ENCODE measurements at regions not wholly inside any gene's neighbourhood (a gene's known extent, or its start where the extent isn't known, plus 50 kb on each side); places are given as distances from the start of the nearest gene placed in this dataset.

DNA sequence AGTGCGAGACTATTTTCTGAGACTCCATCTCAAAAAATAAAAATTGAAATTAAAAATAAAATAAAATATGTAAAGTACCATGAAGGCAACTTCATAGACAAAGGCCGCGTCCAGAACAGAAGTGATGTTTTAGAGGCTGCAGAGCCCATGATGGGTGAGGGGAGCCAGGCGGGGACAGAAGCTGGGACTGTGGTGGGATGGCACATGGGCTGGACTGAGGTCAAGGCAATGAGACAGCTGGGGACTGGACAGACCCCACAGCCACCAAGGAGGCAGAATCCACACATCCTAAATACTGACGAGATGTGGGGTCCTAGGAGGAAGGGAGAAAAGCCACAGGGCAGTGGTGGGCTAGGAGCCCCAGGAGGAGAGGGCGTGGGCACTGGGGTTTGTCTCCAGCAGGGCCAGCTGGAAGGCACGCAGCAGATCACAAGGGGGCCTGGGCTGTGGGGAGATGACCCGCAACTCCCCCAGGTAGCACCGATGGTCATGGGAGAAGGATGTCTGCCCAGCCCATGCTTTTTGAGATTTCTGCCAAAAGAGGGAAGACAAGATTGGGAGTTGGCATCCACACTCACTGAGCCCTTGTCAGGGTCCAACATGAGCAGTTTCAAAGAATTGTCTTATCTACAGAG, 74.3 kb downstream of the KCNF1 start:
- no peak for DNase-seq

DNA sequence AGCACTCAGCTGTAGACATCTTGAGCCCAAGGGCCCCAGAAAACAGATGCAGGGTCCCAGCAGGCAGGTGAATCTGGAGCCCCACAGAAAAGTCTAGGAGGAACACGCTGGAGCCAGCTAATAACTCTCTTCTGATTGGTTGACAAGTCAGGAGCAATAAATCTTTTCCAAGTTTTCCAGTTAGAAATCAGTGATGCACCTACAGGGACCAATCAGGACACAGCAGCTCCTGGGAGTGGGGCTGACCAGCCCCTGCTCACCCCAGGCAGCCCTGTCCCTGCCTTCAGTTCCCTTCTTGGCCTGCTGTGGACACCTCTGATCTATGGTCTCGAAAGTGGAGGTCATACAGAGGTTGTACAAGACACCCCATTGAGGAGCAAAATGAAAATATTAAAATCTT, 75.7 kb downstream of the KCNF1 start:
- no peak for DNase-seq

DNA sequence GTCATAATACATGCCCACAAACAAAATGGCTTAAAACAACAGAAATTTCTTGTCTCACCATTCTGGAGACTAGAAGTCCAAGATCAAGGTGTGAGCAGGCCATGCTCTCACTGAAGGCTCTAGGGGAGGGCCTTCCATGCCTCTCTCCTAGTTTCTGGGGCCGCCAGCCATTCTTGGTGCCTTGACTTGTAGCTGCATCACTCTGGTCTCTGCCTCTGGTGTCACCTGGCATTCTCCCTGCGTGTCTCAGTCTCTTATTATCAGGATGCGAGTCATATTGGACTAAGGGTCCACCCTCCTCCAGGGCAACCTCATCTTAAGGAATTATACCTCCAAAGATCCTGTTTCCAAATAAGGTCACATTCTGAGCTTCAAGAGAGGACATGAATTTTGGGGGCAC, 76.1 kb downstream of the KCNF1 start:
- DNase-seq = no peak

DNA sequence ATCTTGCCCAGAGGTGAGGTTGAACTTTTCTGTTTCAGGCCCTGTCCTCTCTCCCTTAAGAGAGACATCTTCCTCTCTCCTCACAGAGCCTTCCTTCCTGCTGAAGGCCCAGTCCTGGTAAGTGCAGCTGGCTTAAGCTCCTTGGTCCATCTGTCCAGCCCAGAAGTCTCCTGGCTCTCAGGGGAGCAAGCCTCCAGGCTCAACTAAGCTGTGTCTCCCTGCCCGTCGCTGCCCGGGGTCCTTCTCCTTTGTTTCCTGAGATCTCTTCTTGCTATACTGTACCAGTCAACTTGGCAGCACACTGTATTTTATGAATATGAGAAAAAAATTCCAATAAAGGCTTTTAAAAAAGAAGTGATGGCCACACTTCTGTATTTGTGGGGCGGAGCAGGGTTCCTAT, 77.4 kb downstream of the KCNF1 start:
- no peak for DNase-seq

DNA sequence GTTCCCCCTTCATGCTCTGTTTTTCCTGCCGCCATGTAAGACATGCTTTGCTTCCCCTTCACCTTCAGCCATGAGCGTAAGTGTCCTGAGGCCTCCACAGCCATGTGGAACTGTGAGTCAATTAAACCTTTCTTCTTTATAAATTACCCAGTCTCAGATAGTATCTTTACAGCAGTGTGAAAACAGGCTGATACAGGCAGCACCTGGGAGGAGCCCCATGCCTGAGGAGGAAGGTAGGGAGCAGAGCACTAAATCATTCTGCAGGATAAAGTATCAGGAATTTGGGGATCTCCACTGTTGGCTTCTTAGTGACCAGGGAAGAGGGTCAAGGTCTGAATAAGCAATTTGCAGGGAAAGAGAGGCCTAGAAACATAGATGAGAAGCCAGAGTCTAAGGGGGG, 78.0 kb downstream of the KCNF1 start:
- DNase-seq = no peak

DNA sequence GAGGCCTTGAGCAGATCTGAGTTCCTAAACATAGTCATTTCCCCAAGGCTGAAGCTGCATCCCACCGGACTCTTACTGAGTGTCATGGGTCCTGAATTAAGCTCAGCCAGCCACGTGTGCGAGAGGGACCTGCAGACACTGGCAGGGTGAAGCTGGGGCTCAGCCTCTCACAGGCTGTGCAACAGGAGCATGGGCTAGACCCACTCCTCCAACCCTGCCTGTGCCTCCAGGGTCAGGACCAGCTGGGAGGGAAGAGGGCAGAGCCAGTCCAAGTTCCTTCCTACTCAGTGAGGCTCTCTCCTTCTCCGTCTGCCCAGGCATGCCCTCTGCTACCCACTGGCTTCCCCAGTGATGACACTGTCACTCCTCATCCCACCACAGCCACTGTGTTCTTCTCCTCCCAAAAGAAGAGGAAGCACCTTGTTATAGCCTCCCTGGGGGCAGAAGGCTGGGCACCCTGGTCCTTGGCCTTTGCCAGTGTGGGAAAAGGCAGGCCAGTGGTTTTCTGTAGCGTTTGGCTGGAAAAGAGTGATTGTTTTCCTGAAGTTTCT, 78.9 kb downstream of the KCNF1 start:
- DNase-seq = no peak

DNA sequence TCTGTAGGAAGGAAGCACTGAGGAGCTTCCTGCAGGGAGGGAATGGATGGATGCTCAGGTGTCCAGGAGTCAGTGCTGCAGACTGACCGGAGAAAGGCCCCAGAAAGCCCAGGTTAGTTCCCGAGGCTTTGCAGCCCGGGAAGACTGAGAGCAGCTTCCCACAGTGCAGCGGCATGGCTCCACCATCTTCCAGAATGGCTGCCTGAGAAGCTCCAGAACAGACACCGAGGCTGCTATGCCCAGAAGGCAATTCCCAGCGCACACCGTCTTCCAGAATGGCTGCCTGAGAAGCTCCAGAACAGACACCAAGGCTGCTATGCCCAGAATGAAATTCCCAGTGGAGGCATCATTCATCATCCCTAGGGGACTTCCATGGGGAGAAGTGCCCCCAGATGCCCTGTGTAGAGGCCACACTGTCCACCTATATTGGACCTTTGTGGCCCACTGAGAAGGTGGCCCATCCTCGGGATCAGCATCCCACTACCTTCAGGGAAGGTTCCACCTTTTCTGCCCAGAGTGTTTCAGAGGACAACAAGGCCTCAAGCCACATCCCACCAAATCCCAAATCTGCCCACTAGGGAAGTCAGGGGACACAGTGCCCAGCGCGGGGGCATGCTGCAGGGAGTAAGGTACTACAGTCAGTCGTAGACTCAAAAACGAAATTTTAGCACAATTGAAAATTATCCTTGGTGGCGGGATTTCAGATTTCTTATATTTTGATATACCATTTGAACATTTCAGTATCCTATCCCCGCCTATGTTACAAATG, 80.5 kb downstream of the KCNF1 start:
- DNase-seq = no peak

DNA sequence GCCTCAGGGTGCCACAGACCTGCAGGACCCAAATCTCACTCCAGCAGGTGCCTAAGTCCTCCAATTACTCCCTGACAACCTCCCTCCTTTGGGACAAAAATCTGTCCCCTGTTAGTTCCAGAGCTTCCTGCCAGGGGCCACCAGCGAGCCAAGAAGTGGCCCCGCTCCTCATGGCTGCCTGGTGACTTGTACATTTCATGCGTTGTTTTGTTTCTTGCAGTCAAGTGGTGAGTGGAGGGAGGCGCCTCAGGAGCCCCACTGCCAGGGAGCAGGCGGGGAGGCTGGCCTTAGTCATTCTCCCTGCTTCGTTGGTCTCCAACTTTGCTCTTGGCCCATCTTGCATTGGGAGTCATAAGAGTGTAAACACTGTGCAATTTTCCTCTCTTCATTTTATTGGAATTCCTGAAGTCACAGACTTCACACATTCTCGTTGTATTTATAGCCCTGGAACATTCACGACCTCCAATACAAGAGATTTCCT, 81.3 kb downstream of the KCNF1 start:
- DNase-seq = no peak

DNA sequence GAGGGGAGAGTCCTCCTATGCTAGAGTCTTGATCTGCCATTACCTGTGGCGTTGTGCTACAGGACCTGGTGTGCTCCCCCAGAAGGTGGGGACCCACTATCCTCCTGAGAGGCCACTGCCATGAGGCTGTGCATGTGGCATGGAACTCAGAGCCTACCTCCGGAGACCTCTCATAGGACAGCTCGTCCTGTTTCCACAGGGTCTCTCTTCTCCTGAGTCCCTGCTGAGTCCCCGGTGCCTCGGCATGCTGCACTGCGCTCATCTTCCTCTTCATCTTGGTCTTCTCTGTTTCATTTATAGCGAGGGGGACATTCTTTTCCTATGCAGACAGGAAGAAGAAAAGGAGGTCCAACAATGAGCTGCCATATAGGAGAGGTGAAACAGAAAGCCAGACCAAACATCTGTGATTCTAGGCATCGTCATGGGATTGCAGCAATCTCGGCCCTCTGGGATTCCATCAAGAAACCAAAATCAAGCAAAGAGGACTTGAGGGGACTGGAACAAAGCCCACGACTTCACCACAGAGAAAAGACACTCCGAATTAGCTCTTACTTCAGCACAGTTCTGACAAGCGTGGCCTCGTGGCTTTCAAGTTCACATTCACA, 83.7 kb downstream of the KCNF1 start:
- DNase-seq = no peak

DNA sequence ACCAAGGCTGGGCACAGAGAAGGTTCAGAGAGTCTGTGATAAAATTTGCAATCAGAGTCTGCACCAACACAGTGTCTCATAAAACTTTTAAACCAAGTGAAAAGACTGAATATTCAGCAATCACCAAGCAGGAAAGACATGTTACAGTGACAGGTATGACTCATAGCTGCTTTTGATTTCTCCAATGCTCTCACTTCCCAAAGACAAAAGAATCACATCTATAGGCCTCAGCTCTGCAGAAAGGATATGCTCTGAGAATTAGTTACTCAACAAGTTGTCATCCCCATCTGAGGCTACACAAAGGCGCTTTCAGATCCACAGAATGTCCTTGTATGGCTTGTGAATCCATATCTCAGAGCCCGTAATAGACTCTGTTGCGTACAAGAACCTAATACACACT, 92.5 kb downstream of the KCNF1 start:
- DNase-seq = no peak

DNA sequence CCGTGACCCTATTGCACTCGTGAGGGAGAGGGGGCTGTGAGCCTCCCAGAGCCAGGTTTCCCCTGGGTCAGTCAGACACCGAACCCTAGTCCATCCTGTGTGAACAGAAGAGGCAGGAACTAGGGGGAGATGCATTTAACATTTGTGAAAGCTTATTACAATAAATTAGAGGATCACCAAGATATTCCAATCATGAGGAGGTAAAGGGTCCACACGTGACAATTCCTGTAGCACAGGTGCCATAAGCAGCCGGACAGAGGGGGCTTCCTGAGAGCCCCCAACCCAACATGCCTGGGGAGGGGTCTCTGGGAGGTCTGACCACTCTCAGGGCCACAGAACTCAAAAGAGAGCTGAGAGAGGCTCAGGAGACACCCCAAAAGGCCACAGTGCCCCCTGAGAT, 93.3 kb downstream of the KCNF1 start:
- no peak for DNase-seq

DNA sequence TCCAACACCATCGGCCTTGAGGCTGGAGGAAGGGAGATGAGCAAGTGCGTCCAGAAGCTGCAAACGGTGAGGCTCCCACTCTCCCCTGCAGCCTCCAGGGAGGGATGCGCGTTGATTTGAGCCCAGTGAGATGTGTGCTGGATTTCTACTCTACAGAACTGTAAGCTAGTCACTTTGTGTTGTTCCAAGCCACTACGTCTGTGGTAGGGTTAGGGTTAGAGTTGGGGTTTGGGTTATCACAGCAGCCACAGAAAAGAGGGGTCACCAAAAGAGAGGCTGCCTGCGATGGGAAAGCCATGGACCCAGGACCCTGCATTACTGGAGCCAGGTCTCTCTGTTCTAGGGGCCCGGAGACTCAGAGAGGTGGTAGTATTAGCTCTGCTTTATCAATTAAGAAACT, 94.5 kb downstream of the KCNF1 start:
- no peak for DNase-seq

DNA sequence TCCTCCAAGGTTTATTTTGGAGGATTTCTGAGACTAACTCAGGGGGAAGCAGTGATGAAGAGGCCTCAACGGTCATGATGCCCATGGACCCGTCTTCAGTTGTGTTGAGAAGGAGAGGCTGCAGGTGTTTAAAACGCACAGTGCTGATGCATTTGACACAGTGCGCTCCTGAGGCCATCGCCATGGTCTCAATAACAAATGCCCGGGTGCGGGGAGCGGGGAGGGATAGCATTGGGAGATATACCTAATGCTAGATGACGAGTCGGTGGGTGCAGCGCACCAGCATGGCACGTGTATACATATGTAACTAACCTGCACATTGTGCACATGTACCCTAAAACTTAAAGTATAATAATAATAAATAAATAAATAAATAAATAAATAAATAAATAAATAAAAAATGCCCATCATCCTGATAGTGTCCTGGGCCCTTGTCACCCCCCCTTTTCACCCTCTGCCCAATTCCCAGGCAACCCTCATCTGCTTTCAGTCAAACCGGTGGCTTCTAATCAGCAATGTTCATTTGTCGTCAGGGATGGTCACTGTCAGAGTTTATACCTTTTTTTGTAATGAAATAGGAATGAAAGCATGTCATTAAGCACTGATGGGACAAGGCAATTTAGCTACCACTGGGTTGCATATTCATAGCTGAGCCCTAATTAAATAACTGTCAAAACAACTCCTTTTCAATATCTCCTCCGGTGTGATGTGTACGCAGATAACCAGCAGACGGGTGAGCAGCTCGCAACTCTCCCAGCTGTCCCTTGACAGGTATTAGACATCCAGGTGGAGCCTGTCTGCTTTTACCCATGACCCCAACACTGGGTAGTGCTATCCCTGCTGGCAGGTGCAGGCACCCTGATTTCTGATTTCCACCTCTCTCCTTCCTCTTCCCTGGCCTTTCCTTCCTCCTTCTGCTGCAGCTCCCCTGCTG, 95.9 kb downstream of the KCNF1 start:
- DNase-seq = peak; percentile 16

DNA sequence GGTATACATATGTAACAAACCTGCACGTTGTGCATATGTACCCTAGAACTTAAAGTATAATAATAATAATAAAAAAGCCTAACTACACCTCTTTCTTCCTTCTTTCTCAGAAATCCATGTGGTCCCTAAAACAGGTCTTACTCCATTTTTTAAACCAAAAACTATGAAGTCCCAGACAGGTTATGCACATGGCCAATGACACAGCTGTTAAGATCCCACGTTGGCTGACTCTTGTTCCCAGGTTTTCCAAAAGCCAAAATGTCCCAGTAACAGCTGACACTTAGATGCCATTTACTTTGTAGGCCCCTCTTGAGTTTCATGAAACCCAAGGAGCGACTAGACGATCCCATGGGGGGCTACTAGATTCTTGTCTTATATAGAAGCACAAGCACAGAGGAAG, 97.0 kb downstream of the KCNF1 start:
- no peak for DNase-seq

DNA sequence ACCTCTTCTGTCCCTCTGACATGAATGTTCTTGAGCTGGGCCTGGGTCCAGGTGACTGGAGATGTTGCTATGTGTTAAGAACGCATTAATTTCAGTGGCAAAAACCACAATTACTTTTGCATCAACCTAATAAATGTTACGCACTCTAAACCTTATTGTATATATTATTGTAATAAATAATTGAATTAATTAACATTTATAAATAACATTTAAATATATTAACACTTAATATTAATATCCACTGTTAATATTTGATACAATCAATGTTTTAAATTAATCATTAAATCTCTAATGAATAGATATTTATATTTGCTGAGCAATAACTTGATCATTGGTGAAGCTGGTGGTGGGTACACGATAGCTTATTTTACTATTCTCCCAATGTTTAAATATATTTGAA, 97.4 kb downstream of the KCNF1 start:
- DNase-seq = no peak

DNA sequence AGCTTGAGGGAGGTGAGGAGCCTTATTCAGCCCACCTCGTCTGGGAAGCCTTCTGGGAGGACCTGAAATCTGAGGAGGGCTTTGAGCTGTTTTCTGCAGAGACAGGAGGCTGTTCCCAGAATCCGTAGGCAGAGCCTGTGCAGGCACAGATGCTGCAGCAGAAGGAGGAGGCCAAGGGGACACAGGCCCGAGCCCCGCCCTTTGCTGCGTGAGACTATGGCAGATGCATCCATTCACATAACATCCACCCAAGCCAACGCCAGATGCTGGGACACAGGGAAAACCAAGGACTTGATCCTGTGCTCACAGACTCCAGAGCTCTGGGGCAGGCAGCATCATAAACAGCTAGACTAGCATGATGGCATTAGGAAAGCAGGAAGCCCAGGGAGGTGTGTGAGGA, 98.2 kb downstream of the KCNF1 start:
- peak; percentile 34 for DNase-seq

DNA sequence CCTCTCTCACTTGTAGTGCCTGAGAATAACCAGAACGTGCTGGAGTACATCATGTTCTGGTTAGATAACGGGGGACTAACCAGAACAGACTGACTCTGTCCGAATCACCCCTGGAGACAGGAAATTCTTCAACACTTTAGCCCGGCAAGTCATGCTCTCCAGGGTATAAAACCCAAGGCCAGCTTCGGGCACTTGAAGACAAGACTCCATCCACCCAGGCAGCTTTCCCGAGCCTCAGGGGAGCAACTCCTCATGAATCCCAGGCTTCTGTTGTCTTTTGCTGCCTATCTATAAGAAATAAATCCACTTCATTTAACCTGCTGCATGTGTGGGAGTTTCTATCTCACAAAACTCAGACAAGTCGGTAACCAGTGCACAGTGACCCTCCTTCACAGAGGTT, 99.6 kb downstream of the KCNF1 start:
- DNase-seq = no peak

DNA sequence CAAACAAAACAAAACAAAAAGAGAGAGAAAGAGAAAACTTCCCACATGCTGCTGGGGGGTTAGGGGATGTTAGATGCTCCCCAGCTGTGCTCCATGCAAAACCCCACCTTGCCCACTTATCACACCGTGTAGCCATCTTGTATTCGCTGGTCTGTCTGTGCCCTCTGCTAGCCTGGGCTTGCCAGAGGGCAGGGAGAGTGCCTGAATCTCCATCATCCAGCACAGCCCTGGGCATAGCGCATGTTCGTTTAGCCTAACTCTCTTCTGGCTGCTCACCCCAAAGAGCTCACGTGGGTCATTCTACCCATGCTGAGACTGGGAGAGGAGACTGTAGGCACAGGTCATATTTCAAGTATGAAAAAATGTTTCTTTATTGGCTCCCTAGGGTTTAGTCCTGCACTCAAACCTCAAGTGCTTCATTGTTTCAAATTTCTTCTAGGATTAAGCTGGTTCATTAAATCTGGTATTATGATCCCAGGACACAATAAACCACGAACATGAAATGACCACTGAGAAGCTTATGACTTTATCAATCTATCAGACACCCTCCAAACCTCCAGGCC, 100.5 kb downstream of the KCNF1 start:
- DNase-seq = no peak

DNA sequence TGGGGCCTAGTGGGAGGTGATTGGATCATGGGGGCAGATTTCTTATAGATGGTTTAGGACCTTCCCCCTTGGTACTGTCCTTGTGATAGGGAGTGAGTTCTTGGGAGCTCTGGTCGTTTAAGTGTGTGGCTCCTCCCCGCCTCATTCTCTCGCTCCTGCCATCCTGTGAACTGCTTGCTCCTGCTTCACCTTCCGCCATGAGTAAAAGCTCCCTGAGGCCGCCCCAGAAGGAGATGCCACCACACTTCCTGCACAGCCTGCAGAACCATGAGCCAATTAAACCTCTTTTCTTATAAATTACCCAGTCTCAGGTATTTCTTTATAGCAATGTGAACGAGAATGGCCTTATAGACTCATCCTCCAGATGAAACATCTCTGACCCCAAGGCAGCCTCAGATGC, 101.5 kb downstream of the KCNF1 start:
- no peak for DNase-seq

DNA sequence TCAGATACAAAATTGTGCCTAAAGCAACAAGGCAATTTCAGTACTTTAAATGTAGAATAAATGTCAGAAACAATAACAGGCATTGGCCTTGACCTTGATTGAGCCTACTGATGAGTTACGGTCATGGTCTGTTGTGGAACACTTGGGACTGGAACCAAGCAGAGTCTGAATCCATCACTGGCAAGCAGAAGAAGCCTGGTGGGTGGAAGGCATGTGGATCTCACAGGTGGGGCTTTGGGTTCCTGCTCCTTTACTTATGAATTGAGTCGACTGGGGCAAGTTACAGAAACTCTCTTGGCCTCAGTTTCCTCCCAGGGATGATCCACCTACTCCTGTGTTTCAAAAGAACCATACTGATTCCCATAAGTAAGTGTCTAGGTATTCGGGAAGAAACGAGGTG, 102.3 kb downstream of the KCNF1 start:
- no peak for DNase-seq

DNA sequence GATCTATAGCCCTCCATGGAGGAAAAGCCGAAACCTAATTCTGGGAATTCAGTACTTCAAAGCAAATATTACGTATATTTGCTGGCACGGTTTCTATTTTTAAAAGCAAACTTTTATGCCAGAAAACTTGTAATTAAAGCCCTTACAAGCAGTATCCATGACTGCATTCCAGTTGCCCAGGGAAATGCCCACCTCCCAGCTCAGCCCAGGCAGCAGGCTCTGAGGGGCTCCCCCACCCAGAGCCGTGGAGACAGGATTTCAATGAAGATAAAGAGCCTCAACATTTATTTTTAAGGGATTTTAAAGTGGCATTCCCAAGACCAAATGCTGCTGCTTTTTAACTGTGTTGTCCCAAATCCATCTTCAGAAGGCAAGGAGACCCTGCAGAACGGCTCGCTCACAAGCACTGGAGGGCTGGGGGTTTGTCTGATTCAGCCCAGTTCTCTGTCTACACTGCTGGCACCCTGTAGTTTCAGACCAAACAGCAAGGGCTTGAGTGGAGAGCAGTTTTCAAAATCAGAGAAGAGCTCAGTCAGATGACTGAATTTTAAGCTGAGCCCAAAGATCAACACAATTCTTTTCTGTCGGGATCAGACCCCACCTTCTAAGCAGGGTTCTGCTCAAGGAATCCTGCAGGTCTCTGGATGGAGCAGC, 105.1 kb downstream of the KCNF1 start:
- no peak for DNase-seq

DNA sequence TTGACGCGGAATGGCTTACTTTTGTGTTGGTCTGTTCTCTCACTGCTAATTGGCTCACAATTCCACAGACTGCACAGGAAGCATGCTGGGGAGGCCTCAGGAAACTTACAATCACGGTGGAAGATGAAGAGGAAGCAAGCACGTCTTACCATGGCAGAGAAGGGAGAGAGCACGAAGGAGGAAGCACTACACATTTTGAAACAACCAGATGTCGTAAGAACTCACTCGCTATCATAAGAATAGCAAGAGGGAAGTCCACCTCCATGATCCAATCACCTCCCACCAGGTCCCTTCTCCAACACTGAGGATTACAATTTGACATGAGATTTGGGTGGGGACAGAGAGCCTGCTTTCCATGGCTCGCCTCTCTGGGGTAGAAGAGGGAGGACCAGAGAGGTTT, 106.2 kb downstream of the KCNF1 start:
- no peak for DNase-seq
